ENCODE measurements at regions not wholly inside any gene's neighbourhood (a gene's known extent, or its start where the extent isn't known, plus 50 kb on each side); places are given as distances from the start of the nearest gene placed in this dataset.

DNA sequence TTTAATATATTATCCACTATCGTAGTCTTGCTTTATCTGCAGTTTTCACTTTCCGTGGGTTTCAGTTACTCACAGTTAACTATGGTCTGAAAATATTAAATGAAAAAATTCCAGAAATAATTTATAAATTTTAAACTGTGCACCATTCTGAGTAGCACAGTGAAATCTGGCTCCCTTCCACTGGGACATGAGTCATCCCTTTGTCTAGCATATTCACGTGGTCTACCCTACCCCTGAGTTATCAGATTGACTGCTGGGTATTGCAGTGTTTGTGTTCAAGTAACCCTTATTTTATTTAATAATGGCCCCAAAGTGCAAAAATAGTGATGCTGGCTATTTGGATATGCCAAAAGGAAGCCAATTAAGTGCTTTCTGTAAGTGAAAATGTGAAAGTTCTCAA is 539.5 kb upstream of the AGTR1 start:
- TF ChIP-seq, protein P1, sequence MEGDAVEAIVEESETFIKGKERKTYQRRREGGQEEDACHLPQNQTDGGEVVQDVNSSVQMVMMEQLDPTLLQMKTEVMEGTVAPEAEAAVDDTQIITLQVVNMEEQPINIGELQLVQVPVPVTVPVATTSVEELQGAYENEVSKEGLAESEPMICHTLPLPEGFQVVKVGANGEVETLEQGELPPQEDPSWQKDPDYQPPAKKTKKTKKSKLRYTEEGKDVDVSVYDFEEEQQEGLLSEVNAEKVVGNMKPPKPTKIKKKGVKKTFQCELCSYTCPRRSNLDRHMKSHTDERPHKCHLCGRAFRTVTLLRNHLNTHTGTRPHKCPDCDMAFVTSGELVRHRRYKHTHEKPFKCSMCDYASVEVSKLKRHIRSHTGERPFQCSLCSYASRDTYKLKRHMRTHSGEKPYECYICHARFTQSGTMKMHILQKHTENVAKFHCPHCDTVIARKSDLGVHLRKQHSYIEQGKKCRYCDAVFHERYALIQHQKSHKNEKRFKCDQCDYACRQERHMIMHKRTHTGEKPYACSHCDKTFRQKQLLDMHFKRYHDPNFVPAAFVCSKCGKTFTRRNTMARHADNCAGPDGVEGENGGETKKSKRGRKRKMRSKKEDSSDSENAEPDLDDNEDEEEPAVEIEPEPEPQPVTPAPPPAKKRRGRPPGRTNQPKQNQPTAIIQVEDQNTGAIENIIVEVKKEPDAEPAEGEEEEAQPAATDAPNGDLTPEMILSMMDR (IDR thresholded peaks at IDR 0.05; ENCODE audit: unreplicated experiment) = no peak
- peak; percentile 85 for DNase-seq (ENCODE audit: unreplicated experiment)
- CTCF ChIA-PET = no interaction called here
- BruUV-seq (replicated peaks) = no TSS peak
- Mint-ChIP-seq H3K27me3 (ENCODE audit: insufficient read depth, unreplicated experiment) (peaks cover 2% of the 10 kb centered on the region), H3K9me3 (ENCODE audit: unreplicated experiment) (no peaks in the 10 kb centered on the region), H3K27ac (ENCODE audit: low read depth, unreplicated experiment) (no peak overlapping the region), H3K4me3 (ENCODE audit: unreplicated experiment) (no peak overlapping the region), H3K4me1 (ENCODE audit: insufficient read depth, unreplicated experiment) (no peaks in the 10 kb centered on the region), H3K36me3 (ENCODE audit: insufficient read depth, unreplicated experiment) (no peaks in the 10 kb centered on the region)
- POLR2A ChIA-PET = no interaction called here
- intact Hi-C loops (cut with micrococcal nuclease) = no loop called here

DNA sequence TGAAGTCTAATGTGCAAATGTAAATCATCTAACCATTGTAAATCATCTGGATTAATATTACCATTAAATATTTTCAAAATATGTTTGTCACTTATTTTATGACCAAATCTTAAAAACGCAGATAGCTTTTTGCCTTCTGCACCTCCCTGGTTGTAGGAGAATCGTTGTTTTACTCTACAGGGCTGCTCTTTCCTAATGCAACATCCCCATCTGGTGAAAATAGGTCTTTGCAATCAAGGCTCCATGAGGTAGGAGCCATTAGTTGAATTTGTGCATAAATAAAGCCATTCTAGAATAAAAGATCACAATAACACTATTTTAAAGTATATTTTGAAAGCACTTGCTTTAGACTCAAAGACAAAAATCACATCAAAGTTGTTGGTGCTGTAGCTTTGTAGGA is 535.6 kb upstream of the AGTR1 start:
- DNase-seq (ENCODE audit: unreplicated experiment) = no peak
- Mint-ChIP-seq H3K4me1 (ENCODE audit: insufficient read depth, unreplicated experiment) (no peaks in the 10 kb centered on the region), H3K27ac (ENCODE audit: low read depth, unreplicated experiment) (no peak overlapping the region), H3K36me3 (ENCODE audit: insufficient read depth, unreplicated experiment) (no peaks in the 10 kb centered on the region), H3K27me3 (ENCODE audit: insufficient read depth, unreplicated experiment) (peaks cover 3% of the 10 kb centered on the region), H3K9me3 (ENCODE audit: unreplicated experiment) (no peaks in the 10 kb centered on the region), H3K4me3 (ENCODE audit: unreplicated experiment) (no peak overlapping the region)
- ChIA-PET CTCF (interaction anchor here (0.6 to 0.7 kb wide), 3 partner anchors 88 to 245 kb away, joined by 3 to 4 read pairs (median 3); no protein-coding TSS in a partner anchor), POLR2A (no interaction called here)
- intact Hi-C loops (cut with micrococcal nuclease) = no loop called here
- BruUV-seq (replicated peaks) = no TSS peak
- TF ChIP-seq, protein P1 (IDR thresholded peaks at IDR 0.05; ENCODE audit: unreplicated experiment) = no peak

DNA sequence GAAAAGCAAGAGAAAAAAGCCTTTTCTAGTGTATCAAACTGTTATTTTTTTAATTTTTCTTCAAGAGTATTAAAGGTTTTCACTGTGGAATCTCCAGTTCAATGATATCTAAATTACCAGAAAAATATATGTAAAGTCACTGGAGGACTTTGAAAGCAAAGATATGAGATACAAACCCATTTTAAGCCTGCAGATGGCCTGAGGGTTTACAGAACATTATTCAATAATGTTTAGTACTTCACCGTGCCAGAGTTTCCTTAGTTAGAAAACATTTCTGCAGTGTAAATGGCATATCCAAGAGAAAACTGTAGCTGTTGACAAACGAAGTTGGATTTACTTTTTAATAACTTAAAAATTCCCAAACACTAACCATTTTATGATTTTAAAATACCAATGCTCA is 529.4 kb upstream of the AGTR1 start:
- Mint-ChIP-seq H3K27me3 (ENCODE audit: insufficient read depth, unreplicated experiment) (peaks cover 43% of the 10 kb centered on the region), H3K9me3 (ENCODE audit: unreplicated experiment) (no peaks in the 10 kb centered on the region), H3K4me3 (ENCODE audit: unreplicated experiment) (no peak overlapping the region), H3K27ac (ENCODE audit: low read depth, unreplicated experiment) (no peak overlapping the region), H3K4me1 (ENCODE audit: insufficient read depth, unreplicated experiment) (no peaks in the 10 kb centered on the region), H3K36me3 (ENCODE audit: insufficient read depth, unreplicated experiment) (no peaks in the 10 kb centered on the region)
- no peak for DNase-seq (ENCODE audit: unreplicated experiment)
- POLR2A ChIA-PET = no interaction called here
- intact Hi-C loops (cut with micrococcal nuclease) = no loop called here
- BruUV-seq (replicated peaks) = no TSS peak
- TF ChIP-seq, protein P1 (IDR thresholded peaks at IDR 0.05; ENCODE audit: unreplicated experiment) = no peak
- CTCF ChIA-PET = no interaction called here

DNA sequence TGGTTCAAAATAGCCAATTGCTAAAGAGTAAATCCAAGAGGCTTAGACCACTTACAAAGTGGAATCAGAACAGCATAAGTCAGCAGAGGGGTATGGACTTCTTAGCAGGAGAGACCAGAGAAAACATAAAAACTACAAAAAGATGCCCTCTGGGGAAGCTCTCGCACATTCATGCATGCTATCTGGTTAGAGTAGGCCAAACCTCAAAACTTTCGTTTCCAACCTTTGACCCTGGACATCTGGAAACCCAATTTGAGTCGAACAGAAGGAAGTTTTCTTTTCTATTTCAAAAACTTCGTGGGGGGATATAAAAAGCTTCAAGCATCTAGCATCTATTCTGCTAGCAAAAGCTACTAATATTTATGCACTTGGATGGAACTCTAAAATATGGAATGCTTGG is 523.9 kb upstream of the AGTR1 start:
- Mint-ChIP-seq H3K27ac (ENCODE audit: low read depth, unreplicated experiment) (no peak overlapping the region), H3K4me1 (ENCODE audit: insufficient read depth, unreplicated experiment) (no peaks in the 10 kb centered on the region), H3K9me3 (ENCODE audit: unreplicated experiment) (no peaks in the 10 kb centered on the region), H3K4me3 (ENCODE audit: unreplicated experiment) (no peak overlapping the region), H3K27me3 (ENCODE audit: insufficient read depth, unreplicated experiment) (peaks cover 46% of the 10 kb centered on the region), H3K36me3 (ENCODE audit: insufficient read depth, unreplicated experiment) (no peaks in the 10 kb centered on the region)
- DNase-seq (ENCODE audit: unreplicated experiment) = no peak
- CTCF ChIA-PET = interaction anchor here (0.8 kb wide), 1 partner anchor 1526 kb away, joined by 3 read pairs; no protein-coding TSS in a partner anchor
- no TSS peak for BruUV-seq (replicated peaks)
- intact Hi-C loops (cut with micrococcal nuclease) = no loop called here
- TF ChIP-seq, protein P1 (IDR thresholded peaks at IDR 0.05; ENCODE audit: unreplicated experiment) = no peak
- POLR2A ChIA-PET = no interaction called here
